BE2C (cell line): ENCODE measurements at regions not wholly inside any gene's neighbourhood (a gene's known extent, or its start where the extent isn't known, plus 50 kb on each side); places are given as distances from the start of the nearest gene placed in this dataset.

ENCODE experiments used
- DNase-seq: peaks from one replicate; pipeline ENCODE4 v3.0.0-alpha.2; 2020
- H3K27me3 ChIP-seq: fragments of 250-450 bp; sonication (Bioruptor Pico); 2 replicates; pipeline ENCODE4 v1.5.1; 2020; ENCODE audit warnings: mild to moderate bottlenecking
- H3K36me3 ChIP-seq: fragments of 250-450 bp; sonication (Bioruptor Pico); 2 replicates; pipeline ENCODE4 v1.5.1; 2020; ENCODE audit warnings: mild to moderate bottlenecking
- H3K4me1 ChIP-seq: fragments of 250-450 bp; sonication (Bioruptor Pico); 2 replicates; pipeline ENCODE4 v1.5.1; 2020
- H3K4me3 ChIP-seq: 2 replicates; pipeline ENCODE4 v1.5.1; 2011; ENCODE audit warnings: low read depth, low read length
- H3K9me3 ChIP-seq: fragments of 250-450 bp; sonication (Bioruptor Pico); 2 replicates; pipeline ENCODE4 v1.5.1; 2020
- CTCF ChIP-seq: IDR thresholded peaks from 2 replicates; pipeline ENCODE4 v1.5.1; 2012; ENCODE audit warnings: mild to moderate bottlenecking, low read depth, low read length

- DNase-seq: no peak
- no peaks in the 10 kb centered on the region for H3K4me1 ChIP-seq
- H3K4me3 ChIP-seq: no peak overlapping the region
- no peaks in the 10 kb centered on the region for H3K27me3 ChIP-seq
- H3K9me3 ChIP-seq: no peaks in the 10 kb centered on the region
- no peak for TF ChIP-seq CTCF
- H3K36me3 ChIP-seq: no peaks in the 10 kb centered on the region
These were observed 257.9 kb upstream of the KCNH8 start for GRCh38 chr3:18890449-18890848.

- no peak for TF ChIP-seq CTCF
- no peak for DNase-seq
- Histone ChIP-seq H3K4me3 (no peak overlapping the region), H3K4me1 (no peaks in the 10 kb centered on the region), H3K9me3 (no peaks in the 10 kb centered on the region), H3K36me3 (no peaks in the 10 kb centered on the region), H3K27me3 (no peaks in the 10 kb centered on the region)
These were observed 259.5 kb upstream of the KCNH8 start for GRCh38 chr3:18888819-18889218.

- no peaks in the 10 kb centered on the region for H3K36me3 ChIP-seq
- no peaks in the 10 kb centered on the region for H3K27me3 ChIP-seq
- TF ChIP-seq CTCF: no peak
- DNase-seq: no peak
- H3K4me1 ChIP-seq: no peaks in the 10 kb centered on the region
- no peaks in the 10 kb centered on the region for H3K9me3 ChIP-seq
- no peak overlapping the region for H3K4me3 ChIP-seq
These were observed 259.9 kb upstream of the KCNH8 start for GRCh38 chr3:18888370-18888769.

- TF ChIP-seq CTCF: no peak
- Histone ChIP-seq H3K9me3 (no peaks in the 10 kb centered on the region), H3K4me1 (no peaks in the 10 kb centered on the region), H3K36me3 (no peaks in the 10 kb centered on the region), H3K27me3 (no peaks in the 10 kb centered on the region), H3K4me3 (no peak overlapping the region)
- no peak for DNase-seq
These were observed 262.0 kb upstream of the KCNH8 start for GRCh38 chr3:18886331-18886730.

GRCh38 chr3:18885612-18886011 lies 262.7 kb upstream of the KCNH8 start:
- Histone ChIP-seq H3K27me3 (no peaks in the 10 kb centered on the region), H3K4me1 (no peaks in the 10 kb centered on the region), H3K36me3 (no peaks in the 10 kb centered on the region), H3K4me3 (no peak overlapping the region), H3K9me3 (no peaks in the 10 kb centered on the region)
- TF ChIP-seq CTCF: no peak
- no peak for DNase-seq

- H3K36me3 ChIP-seq: no peaks in the 10 kb centered on the region
- H3K4me1 ChIP-seq: no peaks in the 10 kb centered on the region
- H3K9me3 ChIP-seq: no peaks in the 10 kb centered on the region
- TF ChIP-seq CTCF: no peak
- no peaks in the 10 kb centered on the region for H3K27me3 ChIP-seq
- DNase-seq: no peak
- H3K4me3 ChIP-seq: no peak overlapping the region
These were observed 264.7 kb upstream of the KCNH8 start for GRCh38 chr3:18883571-18883970.
